GM21619 (cell line): ENCODE measurements at regions not wholly inside any gene's neighbourhood (a gene's known extent, or its start where the extent isn't known, plus 50 kb on each side); places are given as distances from the start of the nearest gene placed in this dataset.

ENCODE experiments used
- ATAC-seq: cut with Tn5 transposase; IDR thresholded peaks from one replicate; pipeline ENCODE4 v1.9.1; 2021; ENCODE audit not compliant: unreplicated experiment

DNA sequence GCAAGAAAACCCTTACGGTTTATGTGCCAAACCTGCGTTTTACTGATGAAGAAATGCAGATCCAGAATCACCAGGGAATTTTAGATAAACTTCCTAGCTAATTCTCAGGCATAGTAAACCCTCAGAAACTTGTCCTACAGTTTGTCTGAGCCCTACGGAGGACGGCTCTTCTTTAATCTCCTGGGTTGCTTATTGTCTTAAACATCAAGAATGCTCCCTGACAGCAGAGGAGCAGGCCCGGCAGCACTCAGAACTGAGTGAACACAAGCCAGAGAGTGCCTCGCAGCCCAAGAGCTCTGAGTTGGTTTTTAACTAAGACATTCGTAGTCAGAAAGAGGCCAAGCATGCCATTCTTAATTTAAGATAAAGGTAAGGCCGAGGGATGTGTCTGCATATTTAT, 114.7 kb upstream of the ERCC6L2 start:
- no peak for ATAC-seq

DNA sequence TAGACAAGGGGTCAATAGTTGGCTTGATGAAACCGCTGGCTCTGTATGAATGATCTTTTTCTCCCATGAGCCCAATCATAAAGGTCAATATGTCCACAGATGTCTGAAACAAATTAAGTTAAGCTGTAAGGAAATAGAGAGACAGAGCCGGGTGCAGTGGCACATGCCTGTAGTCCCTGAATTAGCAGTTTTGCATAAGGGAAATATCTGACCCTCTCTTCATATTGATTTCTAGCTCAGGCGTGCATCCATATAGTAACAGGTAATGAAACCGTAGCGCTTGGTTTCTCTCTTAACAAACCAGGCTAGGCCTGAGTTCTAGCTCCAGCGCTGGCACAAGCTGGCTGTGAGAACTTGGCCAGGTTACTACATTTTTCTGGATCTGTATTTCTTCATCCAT, 118.1 kb upstream of the ERCC6L2 start:
- no peak for ATAC-seq

DNA sequence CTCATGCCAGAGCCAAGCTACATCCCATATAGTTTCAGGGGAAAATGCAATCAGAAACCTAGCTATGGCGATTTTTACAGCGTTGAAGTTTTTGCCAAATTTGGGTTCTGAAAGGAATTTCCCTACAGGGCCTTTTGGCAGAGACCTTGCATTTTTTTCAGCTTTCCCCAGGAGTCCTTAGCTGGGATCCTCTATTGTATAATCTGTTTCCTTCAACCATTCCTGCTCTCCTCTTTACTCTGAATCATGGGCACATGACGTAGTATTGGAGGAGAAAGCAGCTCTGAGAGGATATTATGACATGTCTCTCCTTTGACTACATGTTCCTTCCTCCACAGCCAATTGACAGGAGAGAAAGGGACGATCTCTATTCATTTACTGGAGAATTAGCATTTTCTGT, 118.5 kb upstream of the ERCC6L2 start:
- ATAC-seq = no peak

DNA sequence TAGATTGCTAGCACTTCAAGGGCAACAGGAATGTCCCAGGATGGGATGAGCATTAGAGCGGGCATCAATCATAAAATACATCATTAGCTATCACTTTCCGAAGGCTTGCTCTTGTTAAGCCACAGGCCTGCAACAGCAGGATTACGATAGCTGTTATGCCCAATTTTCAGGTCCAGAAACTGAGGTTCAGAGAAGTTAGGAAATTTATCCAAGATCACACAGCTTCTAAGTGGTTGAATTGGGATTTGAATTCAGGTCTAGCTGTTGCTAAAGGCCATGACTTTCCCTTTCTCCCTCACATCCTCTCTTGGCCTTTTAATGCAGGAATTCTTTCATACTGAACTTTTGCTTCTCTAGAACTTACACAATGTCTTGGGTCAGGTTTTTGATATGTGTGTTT, 119.4 kb upstream of the ERCC6L2 start:
- ATAC-seq = no peak

DNA sequence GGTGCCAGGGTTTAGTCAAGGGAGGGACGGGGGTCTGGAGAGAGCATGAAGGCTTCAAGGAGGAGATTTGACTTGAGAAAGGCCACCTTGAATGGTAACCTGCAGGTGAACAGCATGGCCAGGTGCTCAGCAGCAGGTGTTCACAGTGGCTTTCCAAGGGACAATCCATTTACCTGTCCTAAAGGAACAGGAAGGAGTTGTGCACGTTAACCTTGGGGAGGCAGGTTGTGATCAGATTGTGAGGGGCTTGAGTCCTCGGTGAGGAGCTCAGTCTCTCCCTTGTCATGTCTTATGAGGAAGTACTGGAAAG, 120.1 kb upstream of the ERCC6L2 start:
- ATAC-seq = no peak

DNA sequence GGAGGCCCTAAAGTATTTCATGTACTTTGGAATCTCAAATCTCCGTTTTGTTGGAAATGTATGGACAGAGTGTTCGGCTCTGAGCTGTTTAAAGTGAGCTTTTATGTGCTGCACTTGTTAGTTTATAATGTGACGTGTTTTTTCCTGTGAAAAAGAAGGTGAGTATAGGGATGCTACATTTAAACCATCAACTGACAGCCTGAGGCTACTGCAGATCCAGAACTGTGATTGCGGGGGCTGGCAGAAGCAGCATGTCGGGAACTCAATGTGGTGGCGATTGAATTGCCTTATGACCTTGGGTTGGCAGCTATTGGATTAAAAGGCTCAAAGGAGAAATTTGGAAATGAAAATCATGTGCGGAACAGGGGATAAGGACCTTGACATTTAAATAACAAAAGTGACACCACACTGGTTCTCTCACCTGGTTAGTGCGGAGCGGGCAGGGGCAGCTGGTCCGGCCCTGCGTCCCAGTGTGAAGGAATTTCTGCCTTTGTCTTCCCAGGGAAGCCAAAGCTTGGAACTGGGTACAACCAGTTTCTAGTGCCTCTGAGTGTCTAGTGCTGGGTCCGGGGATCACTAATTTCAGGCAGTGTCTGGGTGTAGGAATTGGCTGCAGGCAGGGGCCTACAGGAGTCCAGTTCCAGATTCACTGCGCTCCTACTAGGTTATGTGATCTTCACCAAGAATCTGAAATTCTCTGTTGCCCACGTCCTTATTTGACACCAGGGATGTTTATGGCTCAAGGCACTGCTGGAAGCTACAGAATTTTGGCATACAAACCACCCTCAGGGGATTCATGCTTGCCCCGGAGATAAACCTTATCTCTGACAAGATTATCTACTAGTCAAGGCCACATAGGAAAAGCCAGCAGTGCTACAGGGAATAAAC, 120.7 kb upstream of the ERCC6L2 start:
- no peak for ATAC-seq

DNA sequence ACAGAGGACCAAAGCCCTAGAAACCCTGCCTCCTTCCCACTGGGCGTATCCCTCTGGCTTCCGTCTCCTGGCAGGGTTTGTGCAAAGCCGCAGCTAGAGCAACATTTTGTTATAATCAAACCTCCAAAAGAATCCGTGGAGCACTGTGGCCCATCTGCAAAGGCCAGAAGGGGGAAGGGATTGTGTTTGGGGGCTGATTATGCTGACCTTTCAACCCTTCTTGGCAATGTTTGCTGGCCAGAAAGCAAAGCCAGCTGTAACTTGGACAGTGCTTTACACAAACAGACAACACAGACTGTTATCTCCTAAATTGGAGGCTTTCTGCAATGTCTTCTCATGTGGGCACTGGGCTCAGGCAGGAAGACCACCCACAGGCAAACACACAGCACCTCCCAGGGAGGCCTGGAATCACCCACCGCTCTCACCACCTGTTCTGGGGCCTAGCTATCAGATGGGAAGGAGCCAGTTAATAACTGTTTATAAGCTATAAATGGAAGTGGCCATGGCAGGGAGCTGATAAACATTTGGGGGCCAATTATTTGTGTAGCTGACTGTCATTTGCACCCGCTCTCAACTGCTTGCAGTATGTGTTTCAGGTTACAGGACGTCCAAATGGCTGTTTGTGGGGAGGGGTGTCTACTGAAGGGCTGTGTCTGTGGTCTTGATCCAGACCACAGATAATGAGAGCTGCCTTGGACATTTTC, 121.6 kb upstream of the ERCC6L2 start:
- ATAC-seq = no peak

DNA sequence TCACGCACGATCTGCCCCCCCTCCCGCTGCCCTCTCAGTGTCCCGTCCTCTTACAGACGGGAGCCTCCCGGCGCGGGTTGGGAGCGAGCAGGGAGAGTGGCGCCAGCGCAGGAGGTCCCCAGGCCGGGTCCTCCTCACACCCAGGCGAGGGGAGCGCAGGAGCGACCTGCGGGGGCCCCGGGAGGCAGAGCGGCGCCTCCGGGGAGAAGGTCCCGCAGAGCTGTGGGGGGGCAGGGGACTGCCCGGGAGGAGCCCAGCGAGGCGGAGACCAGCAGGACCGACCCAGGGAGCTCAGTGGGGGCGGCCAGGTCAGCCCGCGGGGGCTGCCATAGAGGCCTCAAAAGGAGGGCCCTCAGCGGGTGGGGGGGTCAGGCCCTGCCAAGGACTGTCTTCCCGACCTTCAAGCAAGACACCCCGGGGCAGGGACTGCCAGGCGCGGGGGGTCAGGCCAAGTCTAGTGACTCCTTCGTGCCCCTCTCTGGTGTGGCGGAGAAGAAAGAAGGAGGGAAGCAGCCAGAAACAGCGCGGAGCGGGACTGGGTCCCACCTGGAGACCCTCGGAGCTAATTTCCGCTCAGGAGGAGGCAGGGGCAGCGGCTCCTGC, 123.3 kb upstream of the ERCC6L2 start:
- no peak for ATAC-seq

DNA sequence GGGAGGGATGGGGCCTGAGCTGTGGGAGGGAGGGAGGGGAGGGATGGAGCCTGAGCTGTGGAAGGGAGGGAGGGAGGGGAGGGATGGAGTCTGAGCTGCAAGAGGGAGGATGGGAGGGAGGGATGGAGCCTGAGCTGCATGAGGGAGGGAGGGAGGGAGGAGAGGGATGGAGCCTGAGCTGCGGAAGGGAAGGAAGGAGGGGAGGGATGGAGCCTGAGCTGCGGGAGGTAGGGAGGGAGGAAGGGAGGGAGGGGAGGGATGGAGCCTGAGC, 124.0 kb upstream of the ERCC6L2 start:
- ATAC-seq = no peak

DNA sequence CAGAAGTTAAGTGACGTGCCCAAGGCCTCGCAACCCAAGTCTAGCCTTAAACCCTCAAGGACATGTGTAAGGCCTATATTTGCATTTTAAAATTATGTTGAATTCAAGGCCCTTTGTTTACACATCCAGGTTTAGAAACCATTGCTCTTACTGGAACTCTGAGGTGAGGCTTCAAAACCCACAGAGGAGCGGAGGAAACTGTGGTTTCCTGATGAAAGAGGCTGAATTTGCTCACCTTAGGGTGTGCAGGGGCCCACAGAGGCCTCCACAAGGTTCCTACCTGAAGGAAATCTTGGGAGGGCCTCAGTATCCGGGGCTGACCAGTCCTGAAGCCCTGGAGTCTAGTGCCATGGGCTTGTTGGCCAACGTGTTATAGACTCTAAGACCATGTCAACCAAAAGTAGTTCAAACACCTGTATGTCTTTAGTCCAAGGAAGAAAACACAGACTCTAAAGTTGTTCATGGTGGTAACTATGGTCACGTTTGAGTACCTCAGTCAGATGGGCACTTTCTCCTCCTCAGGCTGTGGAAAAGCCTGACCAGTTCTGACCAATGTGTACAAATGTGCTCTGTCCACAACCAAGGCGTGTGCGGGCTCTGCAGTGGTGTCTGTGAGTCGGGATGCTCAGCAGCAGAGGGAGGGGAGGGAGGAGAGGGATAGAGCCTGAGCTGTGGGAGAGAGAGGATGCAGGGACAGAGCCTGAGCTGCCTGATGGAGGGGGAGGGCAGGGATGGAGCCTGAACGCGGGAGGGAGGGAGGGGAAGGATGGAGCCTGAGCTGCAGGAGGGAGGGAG, 124.6 kb upstream of the ERCC6L2 start:
- peak; percentile 83 for ATAC-seq

DNA sequence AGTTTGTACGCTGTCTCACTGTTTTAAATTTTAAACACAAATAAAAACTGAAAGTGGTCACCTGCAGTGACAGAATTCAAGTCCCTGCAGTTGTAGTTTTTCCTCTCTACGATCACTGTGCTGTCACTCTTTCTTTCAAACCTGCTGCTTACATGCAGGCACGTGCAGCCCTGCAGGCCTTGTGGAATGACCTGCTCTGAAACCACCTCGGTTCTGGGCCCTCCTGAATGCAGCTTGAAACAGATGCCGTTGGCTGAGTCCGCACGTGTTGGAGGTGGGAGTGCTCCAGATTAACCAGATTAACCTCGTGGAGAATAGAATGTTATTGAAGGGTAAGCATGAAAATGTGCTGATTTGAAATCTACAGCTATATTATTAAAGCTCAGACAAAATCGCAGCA, 126.0 kb upstream of the ERCC6L2 start:
- ATAC-seq = no peak

DNA sequence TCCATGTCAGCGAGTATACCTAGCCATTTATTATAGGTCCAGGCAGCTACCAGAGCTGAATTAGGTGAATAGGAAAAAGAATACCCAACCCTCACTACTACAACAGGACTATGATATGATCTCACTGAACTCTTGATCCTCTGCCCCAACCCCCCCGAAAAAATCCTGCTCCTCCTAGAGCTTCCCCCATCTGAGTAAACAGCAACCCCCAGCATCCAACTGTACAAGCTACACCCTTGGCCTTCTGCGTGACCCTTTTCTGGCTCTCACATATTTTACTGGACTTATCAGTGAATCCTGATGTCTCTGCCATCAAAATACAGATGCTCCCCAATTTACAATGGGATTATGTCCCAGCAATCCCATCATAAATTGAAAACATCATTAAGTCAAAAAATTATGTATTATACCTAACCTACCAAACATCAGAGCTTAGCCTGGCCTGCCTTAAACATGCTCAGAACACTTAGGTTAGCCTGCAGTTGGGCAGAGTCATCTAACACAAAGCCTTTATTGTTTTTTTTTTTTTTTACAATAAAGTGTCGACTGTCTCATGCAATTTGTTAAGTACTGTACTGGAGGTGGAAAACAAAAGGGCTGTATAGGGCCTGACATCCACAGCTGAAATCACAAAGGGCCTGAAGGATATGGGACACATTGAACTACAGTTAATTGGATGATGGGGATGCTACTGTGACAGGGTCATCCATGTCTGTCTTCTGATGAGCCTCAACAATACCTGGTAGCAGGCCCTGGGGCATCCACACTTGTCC, 128.9 kb upstream of the ERCC6L2 start:
- no peak for ATAC-seq

DNA sequence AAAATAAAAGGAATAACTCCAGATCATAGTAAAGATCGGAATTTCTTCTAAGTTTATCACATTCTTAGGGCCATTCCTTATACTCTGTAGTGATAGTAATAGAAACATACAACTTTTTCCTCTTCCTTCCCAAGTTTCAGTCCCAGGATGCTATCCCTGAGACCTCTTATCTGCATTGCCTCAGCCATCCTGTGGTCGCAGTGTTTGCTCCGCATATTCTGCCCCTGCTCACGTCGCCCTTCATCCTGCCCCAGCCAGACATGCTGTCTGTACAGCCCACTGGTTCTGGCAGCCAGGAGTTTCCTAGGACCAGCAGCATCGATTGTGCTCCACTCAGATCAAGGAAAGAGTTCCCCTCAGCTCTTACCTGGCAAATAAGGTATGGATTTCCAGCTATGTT, 132.7 kb upstream of the ERCC6L2 start:
- no peak for ATAC-seq

DNA sequence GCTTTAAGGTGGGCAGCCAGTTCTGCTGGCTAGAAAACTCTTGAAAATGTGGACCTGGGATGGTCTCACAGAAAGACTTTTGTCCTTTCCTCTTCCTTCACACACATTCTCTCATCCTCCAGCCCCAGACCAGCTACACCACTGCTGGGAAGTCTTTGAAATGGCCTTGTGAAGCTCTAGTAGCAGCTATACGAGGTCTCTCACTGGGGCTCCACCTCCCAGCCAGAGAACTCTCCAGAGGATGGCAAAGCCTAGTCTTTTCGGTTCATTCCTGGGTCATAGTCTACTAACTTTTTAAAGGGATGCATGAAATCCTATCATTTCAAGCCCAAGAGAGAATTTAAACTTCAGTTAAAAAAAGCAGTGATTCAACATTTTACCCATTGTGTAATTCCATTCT, 133.9 kb upstream of the ERCC6L2 start:
- ATAC-seq = no peak

DNA sequence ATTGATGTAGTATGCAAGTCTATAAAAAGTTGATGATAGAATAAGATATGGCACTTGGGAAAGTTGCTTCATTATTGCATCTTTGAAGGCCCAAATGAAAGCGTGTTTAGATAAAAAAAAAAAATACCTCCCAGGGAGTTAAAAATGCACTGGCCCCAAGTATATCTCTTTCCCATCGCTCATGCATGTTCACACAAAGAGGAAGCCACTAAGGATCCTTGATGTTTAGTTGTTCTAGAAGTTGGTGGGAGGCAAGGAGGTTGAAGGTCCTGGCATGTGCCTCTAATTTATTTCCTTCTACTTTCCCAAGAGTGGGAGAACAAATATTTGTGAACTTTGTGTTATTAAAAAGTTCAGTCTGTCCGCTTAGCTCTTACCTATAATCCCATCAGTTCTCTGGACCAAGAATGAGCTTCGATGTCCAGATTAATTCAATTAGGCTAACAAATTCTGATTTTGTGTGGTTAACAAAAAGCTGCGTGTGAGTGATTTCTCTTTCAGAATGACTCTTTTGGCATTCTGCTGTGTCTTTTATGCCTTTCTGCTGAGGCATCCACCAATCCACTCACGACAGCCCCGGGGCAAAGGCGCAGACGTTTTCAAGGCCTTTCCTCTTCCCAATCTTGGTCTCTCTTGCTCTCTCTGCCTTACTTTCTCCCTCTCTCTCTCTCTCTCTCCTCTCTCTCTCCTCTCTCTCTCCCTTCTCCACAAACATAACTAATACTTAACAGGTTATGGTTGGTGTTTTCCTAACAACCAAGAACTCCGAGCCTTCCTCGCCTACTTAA, 135.1 kb upstream of the ERCC6L2 start:
- ATAC-seq = no peak

DNA sequence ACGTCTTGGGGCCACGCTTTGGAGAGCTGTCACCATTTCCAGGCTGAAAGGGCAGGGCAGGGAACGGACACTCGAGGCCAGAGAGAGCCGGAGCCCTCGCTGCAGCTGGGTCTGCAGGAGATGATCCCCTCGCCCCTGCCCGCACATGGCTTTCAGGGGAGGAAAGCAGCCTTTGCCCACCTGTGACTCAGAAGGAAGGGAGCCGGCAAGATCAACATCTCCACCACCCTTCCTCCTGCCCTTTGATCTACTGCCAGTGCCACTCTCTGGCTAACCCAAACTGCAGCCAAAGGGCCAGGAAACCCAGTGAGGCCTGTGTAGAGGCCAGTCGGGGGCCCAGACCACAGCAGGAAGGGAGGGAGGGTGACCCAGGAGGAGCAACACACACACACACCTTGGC, 137.1 kb upstream of the ERCC6L2 start:
- ATAC-seq = no peak

DNA sequence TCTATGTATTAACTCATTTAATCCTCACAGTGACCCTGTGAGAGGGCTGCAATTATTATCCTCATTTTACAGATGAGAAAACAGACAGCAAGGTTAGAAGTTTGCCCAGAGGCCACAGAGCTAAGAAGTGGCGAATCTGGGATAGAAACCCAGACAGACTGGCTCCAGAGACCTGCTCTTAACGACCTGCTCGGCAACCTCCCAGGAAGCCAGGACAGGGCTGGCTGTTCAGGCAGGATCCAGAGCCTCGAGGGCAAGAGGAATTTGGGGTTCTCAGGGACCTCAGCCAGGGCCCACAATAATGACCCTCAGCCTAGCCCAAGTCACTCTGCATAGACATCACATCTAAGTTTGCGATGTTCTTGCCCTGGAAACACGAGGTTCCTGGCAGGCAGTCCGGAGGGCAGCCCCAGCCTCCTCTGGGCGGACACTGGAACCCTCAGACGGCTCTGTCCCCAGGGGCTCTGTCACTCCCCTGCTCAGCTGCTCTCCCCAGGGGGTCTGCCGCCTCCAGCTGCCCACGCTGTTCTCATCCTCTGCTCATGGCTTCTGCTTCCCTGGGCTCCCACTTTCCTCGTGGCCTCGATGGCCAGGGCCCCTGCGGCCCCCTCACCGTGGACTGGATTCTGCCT, 138.5 kb upstream of the ERCC6L2 start:
- no peak for ATAC-seq

DNA sequence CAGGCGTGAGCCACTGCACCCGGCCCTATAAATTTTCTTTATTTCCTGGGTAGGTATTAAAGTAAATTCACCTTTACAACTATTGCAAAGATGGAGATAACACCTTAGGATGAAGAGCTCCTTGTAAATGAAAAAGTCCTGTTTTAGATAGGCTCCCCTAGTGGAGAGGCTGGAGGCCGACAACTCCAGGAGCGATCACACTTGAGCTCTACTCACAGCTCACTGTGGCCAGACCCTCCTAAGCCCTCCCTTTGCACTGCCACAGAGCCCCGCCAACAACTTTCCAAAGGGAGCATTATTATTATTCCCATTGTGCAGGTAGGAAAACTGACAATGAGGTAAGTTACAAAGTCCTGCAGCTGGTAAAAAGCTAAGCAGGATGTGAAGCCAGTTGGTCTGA, 139.1 kb upstream of the ERCC6L2 start:
- ATAC-seq = no peak

DNA sequence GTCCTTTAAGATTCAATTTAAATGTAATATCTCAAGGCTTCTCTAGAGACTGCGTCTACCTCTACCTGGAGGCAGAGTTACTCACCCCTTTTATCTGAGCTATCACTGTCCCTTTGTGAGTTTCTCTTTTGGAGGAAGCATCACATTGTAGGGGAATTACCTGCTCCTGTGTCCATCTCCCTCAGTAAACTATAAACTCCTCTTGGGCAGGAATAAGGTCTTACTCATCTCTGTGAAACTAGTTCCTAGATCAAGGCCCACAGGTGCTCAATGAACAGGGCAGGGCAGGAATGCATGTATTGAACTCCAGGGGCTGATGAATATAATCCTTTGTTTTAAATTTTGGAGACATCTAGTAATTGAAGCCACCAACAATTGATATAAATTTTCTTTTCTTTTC, 139.8 kb upstream of the ERCC6L2 start:
- ATAC-seq = no peak
